GM12873 (cell line): ENCODE measurements at regions not wholly inside any gene's neighbourhood (a gene's known extent, or its start where the extent isn't known, plus 50 kb on each side); places are given as distances from the start of the nearest gene placed in this dataset.

ENCODE experiments used
- CTCF ChIP-seq: IDR thresholded peaks from 2 replicates; pipeline ENCODE4 v1.5.1; 2012; ENCODE audit warnings: low read depth, mild to moderate bottlenecking, moderate library complexity, low read length, control low read depth; ENCODE audit not compliant: insufficient read depth; ENCODE audit errors: missing control alignments

DNA sequence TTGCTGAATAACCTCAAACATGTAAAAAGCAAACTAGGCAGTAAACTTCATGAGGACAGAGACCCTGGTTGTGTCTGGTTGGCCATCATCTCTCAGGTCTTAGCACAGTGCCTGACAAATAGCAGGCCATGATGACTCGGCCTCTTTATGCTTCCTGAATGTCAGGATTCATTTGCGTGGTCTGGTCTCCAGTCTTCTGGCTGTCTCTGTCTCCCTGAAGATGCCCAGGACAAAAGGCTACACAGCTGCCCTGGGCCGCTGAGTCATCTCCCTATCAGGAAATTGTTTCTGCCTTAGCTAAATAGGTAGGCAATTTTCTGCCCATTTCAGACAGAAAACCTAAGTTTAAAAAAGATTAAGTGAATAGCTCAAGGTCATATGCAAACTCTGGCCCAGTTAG lies 84.1 kb upstream of the FNDC3A start:
- TF ChIP-seq CTCF: no peak

DNA sequence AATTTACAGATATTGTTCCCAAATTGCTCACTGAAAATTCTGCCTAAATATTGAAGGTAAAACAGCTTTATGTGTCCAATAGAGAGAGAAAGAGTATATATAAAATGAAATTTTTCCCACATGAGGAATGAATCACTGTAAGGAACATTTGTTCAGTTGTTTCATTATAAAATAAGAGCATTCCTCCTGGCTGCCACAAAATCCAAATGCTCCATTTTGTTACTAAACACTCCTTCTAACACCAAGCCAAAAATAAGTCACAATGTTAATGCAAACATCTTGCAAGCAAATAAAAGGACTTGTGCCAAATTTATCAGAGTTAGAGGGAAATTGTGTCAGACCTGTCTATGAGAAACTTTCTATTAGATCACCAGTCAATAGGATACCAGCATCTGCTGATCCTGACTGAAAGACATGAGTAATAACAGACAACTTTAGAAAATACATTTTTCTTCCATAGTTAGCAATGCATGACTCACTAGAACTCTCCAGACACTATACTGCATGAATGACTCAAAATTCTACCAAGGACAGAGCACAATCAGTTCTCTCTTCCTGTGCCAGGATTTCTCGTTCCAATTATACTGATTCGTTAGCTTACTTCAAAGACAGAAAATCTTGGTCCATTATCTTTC lies 83.5 kb upstream of the FNDC3A start:
- no peak for TF ChIP-seq CTCF

DNA sequence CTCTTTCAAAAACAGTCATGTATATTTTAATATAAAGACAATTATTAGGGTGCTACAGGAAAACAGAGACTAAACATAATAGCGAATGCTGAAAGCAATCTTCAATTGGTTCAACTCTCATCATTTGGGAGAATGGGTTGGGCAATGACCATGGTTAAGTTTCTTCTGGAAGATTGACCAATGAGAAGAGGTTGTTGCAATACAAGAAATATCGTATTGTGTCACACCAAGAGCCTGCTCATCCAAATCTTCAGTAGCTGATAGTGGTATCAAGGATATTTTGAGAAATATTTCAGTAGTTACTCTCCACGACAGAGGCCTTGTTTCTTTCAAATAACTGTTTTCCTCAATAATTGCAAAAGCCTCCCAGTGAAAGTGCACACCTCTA lies 83.0 kb upstream of the FNDC3A start:
- TF ChIP-seq CTCF: no peak

DNA sequence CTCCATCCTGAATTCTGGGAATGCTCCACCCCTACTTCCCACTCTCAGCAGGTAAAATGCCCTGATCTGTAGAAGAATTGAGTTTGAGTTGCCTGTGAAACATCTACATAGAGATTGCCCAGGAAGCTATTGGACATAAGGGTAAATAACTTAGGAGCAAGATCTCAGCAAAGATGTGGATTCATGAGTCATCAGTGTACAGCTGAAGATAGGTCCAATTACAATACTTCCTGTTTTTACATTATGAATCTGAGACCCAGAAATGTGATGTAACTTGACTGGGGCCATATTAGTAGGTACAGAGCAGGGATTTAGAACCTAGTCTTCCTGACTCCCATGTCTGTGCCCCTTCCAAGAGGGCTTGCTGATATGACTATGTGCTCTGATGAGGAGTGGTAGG lies 79.4 kb upstream of the FNDC3A start:
- no peak for TF ChIP-seq CTCF

GRCh38 chr13:48901781-48902180 lies 73.9 kb upstream of the FNDC3A start:
- TF ChIP-seq CTCF: no peak

DNA sequence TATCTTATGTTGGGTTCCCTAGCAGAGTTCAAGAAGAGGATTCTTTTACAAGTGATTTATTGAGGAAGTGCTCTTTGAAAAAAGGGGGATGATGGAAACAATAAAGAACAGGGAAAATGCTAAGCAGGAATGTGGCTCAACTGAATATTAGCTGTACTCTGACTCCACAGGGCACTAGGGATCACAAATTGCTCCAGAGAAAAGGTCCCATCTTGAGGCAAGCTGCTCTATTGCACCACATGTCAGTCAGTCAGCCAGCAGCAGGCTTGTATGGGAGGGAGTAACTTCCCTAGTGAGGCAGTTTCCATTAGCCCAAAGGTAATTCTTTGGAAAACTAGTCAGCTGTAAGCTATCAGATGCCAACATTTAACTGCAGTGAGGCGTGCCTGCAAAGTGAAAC lies 73.3 kb upstream of the FNDC3A start:
- TF ChIP-seq CTCF: no peak

- TF ChIP-seq CTCF: no peak
Measured at GRCh38 chr13:48904668-48905290, 70.9 kb upstream of the FNDC3A start.

DNA sequence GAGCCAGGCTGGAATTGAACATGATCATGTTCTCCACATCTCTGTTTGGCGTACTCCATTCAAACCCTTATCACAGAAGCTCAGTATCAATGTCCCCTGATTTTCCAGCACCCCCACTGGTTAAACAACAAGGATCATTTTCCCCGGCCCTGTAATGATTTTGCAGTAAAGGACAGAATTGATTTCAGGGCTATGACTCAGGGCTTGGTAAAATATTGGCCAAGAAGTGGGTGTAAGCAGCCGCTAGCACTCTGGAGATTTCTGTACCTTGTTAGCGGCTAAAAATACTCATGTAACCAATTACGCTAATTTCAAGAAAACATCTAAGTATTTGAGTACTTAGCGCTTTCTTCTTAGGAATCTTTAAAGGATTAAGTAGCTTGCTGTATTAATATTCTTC lies 69.5 kb upstream of the FNDC3A start:
- no peak for TF ChIP-seq CTCF
